CD4-positive, alpha-beta T cell (primary cell): ENCODE measurements at regions not wholly inside any gene's neighbourhood (a gene's known extent, or its start where the extent isn't known, plus 50 kb on each side); places are given as distances from the start of the nearest gene placed in this dataset.

Source experiments
- ATAC-seq: fragments of 200-7000 bp; cut with Tn5 transposase; one replicate; pipeline ENCODE4 v1.10.0; 2022; ENCODE audit warnings: mild to moderate bottlenecking; ENCODE audit not compliant: poor library complexity
- CTCF ChIA-PET: fragments of 350-600 bp; sonication (Branson Sonifier 250); formaldehyde crosslinking; loops from one replicate; lab custom pipeline; 2021; ENCODE audit warnings: antibody characterized with exemption, inconsistent platforms; lab: Charles Lee
- POLR2A ChIA-PET: fragments of 350-600 bp; sonication (Branson Sonifier 250); formaldehyde crosslinking; loops from one replicate; lab custom pipeline; 2021; ENCODE audit warnings: antibody characterized with exemption, inconsistent platforms; lab: Charles Lee
- DNase-seq, 14 experiments: peaks; one replicate each; pipeline ENCODE4 v3.0.0-alpha.2; 2013 to 2020; ENCODE audit warnings: mixed read lengths in 2 of 14
- H3K27ac ChIP-seq, 2 donors: one replicate each; pipeline versions ENCODE4 v1.5.1 to v1.7.0; 2013; ENCODE audit warnings: low read length in 2 of 2, low read depth in 1 of 2, mild to moderate bottlenecking in 1 of 2
- H3K27me3 ChIP-seq, 2 experiments: 1 replicate in 1 of 2; 2 replicates in 1 of 2; pipeline versions ENCODE4 v1.6.1 to v1.7.0; 2013; ENCODE audit warnings: low read length in 2 of 2, control low read depth in 1 of 2, mild to moderate bottlenecking in 1 of 2, moderate library complexity in 1 of 2; ENCODE audit not compliant: insufficient read depth in 2 of 2, control insufficient read depth in 1 of 2
- H3K36me3 ChIP-seq: one replicate; pipeline ENCODE4 v1.6.1; 2013; ENCODE audit warnings: low read length, control low read depth; ENCODE audit not compliant: insufficient read depth
- H3K4me1 ChIP-seq: one replicate; pipeline ENCODE4 v1.6.1; 2013; ENCODE audit warnings: low read length, control low read depth; ENCODE audit not compliant: insufficient read depth
- H3K4me3 ChIP-seq: one replicate; pipeline ENCODE4 v1.5.1; 2013; ENCODE audit warnings: mild to moderate bottlenecking, low read length, moderate library complexity
- H3K9me3 ChIP-seq, 2 experiments: 1 replicate in 1 of 2; 2 replicates in 1 of 2; pipeline versions ENCODE4 v1.6.1 to v1.7.0; 2013; ENCODE audit warnings: low read length in 2 of 2, mild to moderate bottlenecking in 2 of 2, control low read depth in 1 of 2, moderate library complexity in 1 of 2; ENCODE audit not compliant: control insufficient read depth in 1 of 2, insufficient read depth in 1 of 2
- H3K27ac Mint-ChIP-seq: one replicate; pipeline ENCODE4 v1.8.0; 2020; ENCODE audit warnings: mixed read lengths
- H3K27me3 Mint-ChIP-seq: one replicate; pipeline ENCODE4 v1.8.0; 2021; ENCODE audit warnings: mixed read lengths
- H3K36me3 Mint-ChIP-seq: one replicate; pipeline ENCODE4 v1.8.0; 2021; ENCODE audit warnings: low read depth, mixed read lengths
- H3K4me1 Mint-ChIP-seq: one replicate; pipeline ENCODE4 v1.8.0; 2021; ENCODE audit warnings: low read depth, mixed read lengths
- H3K4me3 Mint-ChIP-seq: one replicate; pipeline ENCODE4 v1.8.0; 2020; ENCODE audit warnings: mild to moderate bottlenecking, mixed read lengths
- H3K9me3 Mint-ChIP-seq: one replicate; pipeline ENCODE4 v1.8.0; 2020; ENCODE audit warnings: mixed read lengths
- CTCF ChIP-seq: fragments of 200-600 bp; IDR thresholded peaks from one replicate; pipeline ENCODE4 v1.8.0; 2022; ENCODE audit warnings: antibody characterized with exemption, mild to moderate bottlenecking
- intact Hi-C, 2 experiments: fragments of 100-400 bp; cut with DNase I in 1 of 2; cut with micrococcal nuclease in 1 of 2; formaldehyde crosslinking; loops; one replicate each; pipeline versions ENCODE4 v1.15.1 to v1.9.0; 2023 to 2025; cut with DNase I, micrococcal nuclease

GRCh38 chr4:96681218-96681617 lies 841.3 kb downstream of the PDHA2 start:
- no peaks in the 10 kb centered on the region for H3K4me1 Mint-ChIP-seq
- no peak overlapping the region for H3K27ac Mint-ChIP-seq
- no peak for ATAC-seq
- intact Hi-C loops = no loop called here
- ChIA-PET CTCF (no interaction called here), POLR2A (no interaction called here)
- DNase-seq = no peak
- no peaks in the 10 kb centered on the region for H3K4me1 ChIP-seq
- no peaks in the 10 kb centered on the region for H3K36me3 ChIP-seq
- TF ChIP-seq CTCF = no peak
- no peak overlapping the region for H3K27ac ChIP-seq
- H3K4me3 Mint-ChIP-seq = no peak overlapping the region
- H3K4me3 ChIP-seq = no peak overlapping the region
- H3K9me3 ChIP-seq = peaks cover 0 to 5% of the 10 kb centered on the region in 2 experiments
- H3K27me3 ChIP-seq = no peaks in the 10 kb centered on the region
- H3K27me3 Mint-ChIP-seq = no peaks in the 10 kb centered on the region
- no peaks in the 10 kb centered on the region for H3K36me3 Mint-ChIP-seq
- peaks cover 6% of the 10 kb centered on the region for H3K9me3 Mint-ChIP-seq

GRCh38 chr4:96685691-96686090 lies 845.8 kb downstream of the PDHA2 start:
- Histone ChIP-seq H3K4me1 (no peaks in the 10 kb centered on the region), H3K27ac (no peak overlapping the region), H3K4me3 (no peak overlapping the region), H3K27me3 (no peaks in the 10 kb centered on the region), H3K9me3 (peaks cover 0 to 5% of the 10 kb centered on the region in 2 experiments), H3K36me3 (no peaks in the 10 kb centered on the region)
- POLR2A ChIA-PET = no interaction called here
- no peak overlapping the region for H3K4me3 Mint-ChIP-seq
- CTCF ChIA-PET = no interaction called here
- no peak for DNase-seq
- H3K27ac Mint-ChIP-seq = no peak overlapping the region
- no peak for ATAC-seq
- no peak for TF ChIP-seq CTCF
- H3K36me3 Mint-ChIP-seq = no peaks in the 10 kb centered on the region
- intact Hi-C loops = no loop called here
- H3K4me1 Mint-ChIP-seq = no peaks in the 10 kb centered on the region
- H3K27me3 Mint-ChIP-seq = no peaks in the 10 kb centered on the region
- H3K9me3 Mint-ChIP-seq = peaks cover 6% of the 10 kb centered on the region

DNA sequence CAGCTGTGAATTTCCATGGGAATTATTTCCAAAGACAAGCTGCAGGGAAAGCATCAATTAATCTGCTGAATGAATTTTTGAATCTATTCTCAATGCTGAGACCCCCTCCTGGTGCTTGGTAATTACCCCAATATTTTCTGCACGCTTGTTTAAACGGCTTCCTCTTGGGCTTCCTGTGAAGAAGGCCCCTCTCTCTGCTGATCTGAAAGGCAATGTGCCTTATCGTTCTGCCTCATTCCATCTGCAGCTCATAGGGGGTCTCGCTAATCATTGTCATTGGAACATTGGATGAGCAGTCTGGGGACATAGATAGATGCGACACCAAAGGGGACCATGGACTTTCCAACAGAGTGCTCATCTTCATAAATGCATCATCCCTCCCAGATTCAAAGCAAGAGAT lies 851.6 kb downstream of the PDHA2 start:
- no peaks in the 10 kb centered on the region for H3K27me3 ChIP-seq
- no peaks in the 10 kb centered on the region for H3K4me1 ChIP-seq
- H3K4me3 ChIP-seq = no peak overlapping the region
- no peak overlapping the region for H3K4me3 Mint-ChIP-seq
- no peak for TF ChIP-seq CTCF
- DNase-seq (no peak), ATAC-seq (no peak)
- no peaks in the 10 kb centered on the region for H3K9me3 ChIP-seq
- H3K4me1 Mint-ChIP-seq = no peaks in the 10 kb centered on the region
- no peaks in the 10 kb centered on the region for H3K36me3 Mint-ChIP-seq
- H3K27ac Mint-ChIP-seq = no peak overlapping the region
- no peaks in the 10 kb centered on the region for H3K27me3 Mint-ChIP-seq
- ChIA-PET CTCF (no interaction called here), POLR2A (no interaction called here)
- intact Hi-C loops = no loop called here
- no peak overlapping the region for H3K27ac ChIP-seq
- no peaks in the 10 kb centered on the region for H3K36me3 ChIP-seq
- H3K9me3 Mint-ChIP-seq = peaks cover 7% of the 10 kb centered on the region
